ENCODE measurements at regions not wholly inside any gene's neighbourhood (a gene's known extent, or its start where the extent isn't known, plus 50 kb on each side); places are given as distances from the start of the nearest gene placed in this dataset.

- no peak for DNase-seq
Observed at GRCh38 chr15:69628256-69629093, 175.9 kb downstream of the RPLP1 start.

GRCh38 chr15:69629631-69630161, 177.1 kb downstream of the RPLP1 start:
- DNase-seq: no peak

- DNase-seq: no peak
Observed at GRCh38 chr15:69631005-69631404, 178.4 kb downstream of the RPLP1 start.

GRCh38 chr15:69631978-69632377, 179.4 kb downstream of the RPLP1 start:
- DNase-seq: no peak

- DNase-seq: no peak
Observed at GRCh38 chr15:69634860-69635259, 182.2 kb downstream of the RPLP1 start.

DNA sequence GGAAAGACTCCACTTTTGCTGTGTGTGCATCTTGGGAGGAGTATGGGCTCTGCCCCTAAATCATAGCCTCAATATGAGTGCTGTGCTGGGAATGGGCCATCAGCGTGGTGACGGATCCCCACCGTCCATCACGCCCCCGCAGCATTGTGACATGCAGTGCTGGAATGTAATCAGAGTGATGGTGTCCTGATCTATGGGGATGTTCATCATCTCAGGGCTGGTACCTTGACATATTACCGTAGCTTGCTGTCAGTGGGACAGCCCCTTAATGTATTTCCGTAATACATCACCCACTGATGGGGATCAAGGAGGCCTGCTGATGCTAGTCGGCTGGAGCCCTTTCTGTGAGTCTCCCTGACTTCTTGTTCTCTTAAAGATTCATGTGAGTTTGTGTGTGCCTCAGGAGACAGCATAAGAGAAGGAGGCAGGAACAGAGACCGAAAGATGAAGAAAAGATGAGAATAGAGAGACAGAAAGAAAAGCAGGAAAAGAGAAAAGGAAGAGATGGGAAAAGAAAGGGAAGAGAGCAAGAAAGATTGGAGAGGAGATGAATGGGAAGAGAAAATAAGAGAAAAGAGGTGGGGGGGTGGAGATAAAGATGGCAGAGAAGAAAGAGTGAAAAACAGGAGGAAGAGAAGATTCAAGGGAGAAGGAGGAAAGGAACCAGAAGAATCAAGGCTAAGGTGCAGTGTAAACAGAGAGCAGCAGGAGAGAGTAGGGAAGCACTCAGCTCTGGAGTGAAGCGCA, 183.7 kb downstream of the RPLP1 start:
- DNase-seq: no peak

DNA sequence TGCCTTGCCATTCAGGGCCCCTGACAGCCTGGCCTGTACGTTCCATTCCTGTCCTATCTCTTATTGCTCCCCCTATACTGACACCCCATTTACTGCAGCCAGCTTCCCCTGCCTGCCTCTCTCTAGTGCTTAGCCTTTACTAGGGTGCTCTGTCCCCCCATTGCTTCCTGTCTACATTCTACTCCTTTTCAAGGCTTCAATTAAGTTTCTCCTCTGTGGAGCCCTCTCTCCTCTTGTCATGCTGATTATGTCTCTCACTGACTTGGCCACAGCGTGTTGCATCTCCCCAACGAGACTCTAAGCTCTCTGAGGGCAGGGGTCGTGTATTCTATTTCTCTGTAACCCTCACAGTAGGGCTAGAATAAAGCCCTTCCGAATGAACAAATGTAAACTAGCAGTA, 185.2 kb downstream of the RPLP1 start:
- no peak for DNase-seq

DNA sequence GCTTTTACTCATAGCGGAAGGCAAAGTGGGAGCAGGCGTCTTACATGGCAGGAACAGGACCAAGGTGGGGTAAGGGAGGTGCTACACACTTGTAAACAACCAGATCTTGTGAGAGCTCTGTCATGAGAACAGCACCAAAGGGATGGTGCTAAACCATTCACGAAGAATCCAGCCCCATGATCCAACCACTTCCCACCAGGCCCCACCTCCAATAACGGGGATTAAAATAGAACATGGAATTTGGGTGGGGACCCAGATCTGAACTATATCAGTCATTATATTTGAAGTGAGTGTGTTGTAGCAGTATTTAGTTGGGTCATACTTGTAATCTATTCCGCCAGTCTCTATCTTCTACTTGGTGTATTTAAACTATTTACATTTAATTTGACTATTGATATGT, 190.9 kb downstream of the RPLP1 start:
- no peak for DNase-seq

- no peak for DNase-seq
Observed at GRCh38 chr15:69643971-69644370, 191.4 kb downstream of the RPLP1 start.

GRCh38 chr15:69644876-69645275, 192.3 kb downstream of the RPLP1 start:
- no peak for DNase-seq

DNA sequence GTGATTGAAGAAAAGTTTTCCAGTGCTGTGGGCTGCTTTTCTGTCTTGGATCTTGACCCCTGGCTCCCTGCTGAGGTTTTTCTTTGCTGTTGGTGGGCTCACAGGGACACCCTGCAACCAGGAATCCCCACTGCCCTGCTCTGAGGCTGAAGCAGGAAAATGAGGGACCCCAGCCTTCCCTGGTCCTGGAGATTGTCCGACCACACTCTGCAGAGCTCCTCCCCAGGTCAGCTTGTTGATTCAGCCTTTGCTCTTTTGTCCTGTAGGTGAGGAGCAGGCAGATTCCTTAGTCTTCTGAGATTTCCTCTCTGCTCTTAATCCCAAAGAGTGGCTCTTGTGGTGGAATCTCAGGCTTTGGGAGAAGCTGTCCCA, 194.5 kb downstream of the RPLP1 start:
- no peak for DNase-seq

DNA sequence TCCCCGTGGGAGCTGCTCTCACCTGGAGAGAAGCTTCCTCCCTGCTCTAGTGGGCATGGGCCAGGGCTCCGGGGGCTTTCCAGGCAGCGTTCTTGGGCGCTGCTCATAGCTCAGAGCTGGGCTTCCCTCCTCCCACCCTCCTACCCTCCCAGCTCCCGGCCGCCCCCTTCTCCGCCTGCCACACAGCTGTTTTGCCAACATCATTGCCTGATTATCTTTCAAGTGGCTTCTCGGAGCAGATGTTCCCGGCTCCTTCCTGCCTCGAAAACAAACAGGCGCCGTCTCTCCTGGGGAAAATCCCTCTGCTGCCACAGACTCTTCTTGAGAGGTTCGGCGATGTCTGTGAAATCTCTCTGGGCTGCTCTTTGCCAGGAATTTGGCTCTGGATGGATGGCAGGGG, 195.6 kb downstream of the RPLP1 start:
- no peak for DNase-seq

DNA sequence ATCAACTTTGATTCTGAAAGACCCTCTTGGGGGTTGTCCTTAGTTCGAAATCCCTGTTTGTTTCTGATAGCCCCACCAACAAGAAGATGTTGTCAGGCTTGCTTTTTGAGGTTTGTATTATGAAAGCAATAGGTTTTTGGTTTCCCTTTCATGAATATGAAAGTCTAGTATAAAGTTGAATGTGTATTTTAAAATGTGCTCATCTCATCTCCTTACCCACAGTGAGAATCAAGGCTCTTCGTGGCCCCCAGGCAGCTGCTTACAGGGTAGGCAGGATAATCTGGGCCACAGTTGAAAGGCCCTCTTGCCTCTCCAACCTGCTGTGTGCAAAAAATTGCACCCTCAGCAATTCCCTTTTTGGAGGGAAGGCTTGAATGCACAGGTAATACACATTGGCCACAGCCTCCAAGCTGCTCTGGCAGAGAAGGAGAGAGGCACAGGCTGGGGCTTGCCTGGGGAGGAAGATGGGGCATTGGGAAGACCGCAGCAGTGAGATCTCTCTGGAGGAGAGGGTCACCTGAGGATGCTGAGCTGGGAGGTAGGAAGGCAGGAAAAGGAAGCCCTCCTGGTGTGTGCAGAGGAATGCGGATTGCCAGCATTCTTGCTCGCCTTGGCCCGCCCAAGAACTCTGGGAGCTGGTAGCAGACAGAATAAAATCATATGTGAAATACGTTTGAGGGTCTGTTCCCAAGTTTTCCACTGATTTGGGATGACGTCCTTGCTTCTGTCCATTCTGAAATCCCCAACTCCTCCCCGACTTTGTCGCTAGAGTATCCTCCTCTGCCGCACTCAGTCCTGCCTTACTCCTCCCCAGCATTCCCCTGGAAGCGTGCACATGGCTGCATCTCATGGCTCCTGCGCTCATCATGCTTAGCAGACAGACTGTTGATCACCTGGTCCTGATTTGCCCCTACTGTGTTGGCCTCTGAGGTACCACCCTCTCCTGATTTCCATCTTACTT, 196.4 kb downstream of the RPLP1 start:
- no peak for DNase-seq

GRCh38 chr15:69652293-69652692, 199.7 kb downstream of the RPLP1 start:
- DNase-seq: no peak

GRCh38 chr15:69652751-69653305, 200.2 kb downstream of the RPLP1 start:
- no peak for DNase-seq

DNA sequence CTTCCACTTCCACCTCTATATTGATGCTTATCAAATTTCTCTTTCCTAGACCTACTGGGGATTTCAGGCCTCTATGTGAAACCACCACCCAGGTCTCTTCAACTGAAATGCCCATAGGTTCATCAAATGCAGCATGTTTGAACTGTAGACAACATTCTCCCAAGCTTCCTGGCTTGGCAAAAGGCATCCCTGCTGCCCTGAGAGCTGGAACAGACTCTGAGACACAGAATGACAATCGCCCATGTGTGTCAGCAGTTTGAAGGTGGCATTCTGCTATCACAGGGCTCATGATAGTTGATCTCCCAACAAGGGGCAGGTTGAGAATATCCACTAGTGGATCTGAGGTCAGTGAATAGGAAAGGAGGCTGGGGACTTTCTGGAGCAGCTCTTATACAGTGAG, 200.7 kb downstream of the RPLP1 start:
- no peak for DNase-seq

DNA sequence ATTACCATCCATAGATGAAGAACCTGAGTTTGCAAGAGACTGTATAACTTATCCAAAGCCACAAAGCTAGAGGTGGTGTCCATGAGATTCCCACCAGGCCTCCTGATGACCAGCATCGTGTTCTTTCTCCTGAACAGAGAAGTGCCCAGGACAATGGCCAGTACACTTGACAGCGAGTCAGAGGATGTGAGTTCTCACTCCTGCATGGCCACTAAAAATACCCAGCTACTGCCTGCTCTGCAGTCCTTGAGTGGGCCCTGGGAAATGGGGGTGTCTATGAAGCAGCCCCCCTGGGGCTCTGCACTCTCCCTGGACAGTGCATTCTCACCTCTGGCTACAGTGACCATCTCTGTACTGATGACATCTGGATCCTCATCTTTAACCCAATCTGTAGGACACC, 201.2 kb downstream of the RPLP1 start:
- no peak for DNase-seq

- no peak for DNase-seq
Observed at GRCh38 chr15:69656271-69657030, 203.8 kb downstream of the RPLP1 start.

DNA sequence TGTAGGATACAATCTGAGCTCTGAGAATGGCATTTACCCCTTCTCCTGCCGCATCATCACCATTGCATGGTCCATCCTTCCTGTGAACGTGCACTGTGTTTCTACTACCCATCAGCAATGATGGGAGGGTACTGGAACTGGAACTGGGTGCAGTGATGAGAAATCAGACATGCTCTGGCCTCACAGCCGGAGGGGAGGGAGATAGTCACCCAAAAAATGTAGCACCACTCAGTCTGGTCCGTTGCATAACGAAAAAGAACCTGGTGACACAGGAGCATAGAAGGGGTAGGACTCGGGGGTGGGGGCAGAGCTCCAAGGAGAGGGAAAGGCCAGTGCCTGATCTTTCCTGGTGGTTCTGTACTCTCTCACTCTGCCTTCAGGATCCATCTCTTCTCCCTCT, 205.0 kb downstream of the RPLP1 start:
- no peak for DNase-seq

DNA sequence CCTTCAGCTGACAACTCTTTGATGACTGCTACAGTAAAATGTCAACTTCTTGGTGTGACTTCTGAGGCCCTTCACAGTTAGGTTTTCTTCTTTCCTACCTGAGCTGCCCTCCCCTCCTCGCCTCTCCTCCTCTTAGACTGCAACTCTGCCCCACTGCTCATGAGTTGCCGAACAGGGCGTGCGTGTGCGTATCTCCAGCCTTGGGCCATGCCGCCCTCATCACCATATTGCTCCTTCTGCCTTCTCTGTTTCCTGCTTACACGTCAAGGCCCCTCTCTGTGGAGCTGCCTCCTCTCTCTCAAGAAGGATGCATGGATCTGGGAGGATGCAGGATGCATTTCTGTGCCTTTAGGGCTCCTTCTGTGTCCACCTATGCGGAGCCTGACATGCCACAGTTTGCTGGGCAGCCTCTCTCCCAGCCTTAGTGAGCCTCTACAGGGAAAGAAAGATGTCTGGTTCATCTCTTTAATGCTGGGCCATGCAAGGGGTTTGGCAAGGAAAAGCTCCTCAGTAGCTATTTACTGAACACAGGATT, 205.9 kb downstream of the RPLP1 start:
- DNase-seq: no peak

DNA sequence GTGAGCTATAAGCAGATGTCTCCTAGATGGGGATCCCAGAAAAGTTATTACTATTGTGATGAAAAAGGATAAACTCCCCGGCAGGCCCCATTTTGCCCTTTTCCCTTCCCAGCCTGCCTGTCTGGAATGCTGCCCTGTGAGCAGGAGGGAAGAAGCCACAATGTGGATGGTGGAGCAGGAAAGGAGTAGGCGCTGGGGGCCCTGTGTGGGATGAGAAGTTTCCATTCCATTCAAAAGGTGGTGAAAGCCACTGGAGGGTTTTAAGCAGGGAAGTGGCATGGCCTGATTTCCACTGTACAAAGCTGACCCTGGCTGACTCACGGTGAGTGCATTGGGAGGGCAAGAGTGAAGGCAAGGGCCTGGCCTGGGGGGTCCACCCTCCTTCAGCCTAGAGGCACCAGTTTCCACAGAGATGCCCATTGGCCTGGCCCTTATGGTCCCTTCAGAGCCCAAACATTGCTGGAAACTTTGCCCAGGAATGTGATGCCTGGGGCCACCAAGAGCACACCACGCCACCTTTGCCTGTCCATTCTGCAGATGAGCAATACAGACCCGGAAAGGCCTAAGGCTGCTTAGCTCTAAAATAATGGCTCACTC, 206.9 kb downstream of the RPLP1 start:
- no peak for DNase-seq
